ENCODE measurements at regions not wholly inside any gene's neighbourhood (a gene's known extent, or its start where the extent isn't known, plus 50 kb on each side); places are given as distances from the start of the nearest gene placed in this dataset.

- H3K4me3 ChIP-seq (replicated peaks in 1 of 2; ENCODE audit: low read depth in 1 of 2, low read length in 2 of 2): no peak overlapping the region
- no peak overlapping the region for H3K27ac ChIP-seq (ENCODE audit: low read depth, low read length)
- no peak overlapping the region for H3K4me2 ChIP-seq (ENCODE audit: low read length)
- RAD21 ChIA-PET (ENCODE audit: low non-redundant PET in 1 of 2, low total read pairs in 2 of 2, uncharacterized antibody in 2 of 2, unreplicated experiment in 2 of 2): no interaction called here
- H3K4me1 ChIP-seq (ENCODE audit: control insufficient read depth in 1 of 2, insufficient read depth in 2 of 2, low read length in 2 of 2): no peaks in the 10 kb centered on the region
- no peaks in the 10 kb centered on the region for H3K9me3 ChIP-seq (ENCODE audit: control insufficient read depth in 1 of 2, insufficient read depth in 1 of 2, low read depth in 1 of 2, low read length in 2 of 2)
- CTCF ChIA-PET: no interaction called here
- H2AFZ ChIP-seq (ENCODE audit: low read depth, low read length, poor library complexity, severe bottlenecking): no peak overlapping the region
- no peak for TF ChIP-seq YY1 (IDR thresholded peaks at IDR 0.05; ENCODE audit: extremely low read depth, insufficient replicate concordance, low read depth, low read length)
- TF ChIP-seq JUND (IDR thresholded peaks at IDR 0.05): no peak
- no peak for TF ChIP-seq CEBPB (IDR thresholded peaks at IDR 0.05; ENCODE audit: low read depth)
- no peak for TF ChIP-seq CBX3 (IDR thresholded peaks at IDR 0.05; ENCODE audit: low read depth)
- no peak for TF ChIP-seq ATF3 (IDR thresholded peaks at IDR 0.05)
- no peak for TF ChIP-seq EZH2phosphoT487 (IDR thresholded peaks at IDR 0.05; ENCODE audit: borderline replicate concordance)
- no peak for TF ChIP-seq SRF (IDR thresholded peaks at IDR 0.05; ENCODE audit: low read depth)
- TF ChIP-seq EGR1 (IDR thresholded peaks at IDR 0.05; ENCODE audit: low read depth): no peak
- TF ChIP-seq POLR2AphosphoS5 (IDR thresholded peaks at IDR 0.05; ENCODE audit: low read depth, low read length): no peak
- TF ChIP-seq ZFX (IDR thresholded peaks at IDR 0.05): no peak
- no peak for TF ChIP-seq POLR2A (IDR thresholded peaks at IDR 0.05; ENCODE audit: borderline replicate concordance, extremely low read depth, insufficient read depth, insufficient read length)
- TF ChIP-seq ELF1 (IDR thresholded peaks at IDR 0.05; ENCODE audit: borderline replicate concordance, low read depth): no peak
- TF ChIP-seq SIN3A (IDR thresholded peaks at IDR 0.05; ENCODE audit: low read depth): no peak
- TF ChIP-seq MAX (IDR thresholded peaks at IDR 0.05): no peak
- TF ChIP-seq, protein P1, sequence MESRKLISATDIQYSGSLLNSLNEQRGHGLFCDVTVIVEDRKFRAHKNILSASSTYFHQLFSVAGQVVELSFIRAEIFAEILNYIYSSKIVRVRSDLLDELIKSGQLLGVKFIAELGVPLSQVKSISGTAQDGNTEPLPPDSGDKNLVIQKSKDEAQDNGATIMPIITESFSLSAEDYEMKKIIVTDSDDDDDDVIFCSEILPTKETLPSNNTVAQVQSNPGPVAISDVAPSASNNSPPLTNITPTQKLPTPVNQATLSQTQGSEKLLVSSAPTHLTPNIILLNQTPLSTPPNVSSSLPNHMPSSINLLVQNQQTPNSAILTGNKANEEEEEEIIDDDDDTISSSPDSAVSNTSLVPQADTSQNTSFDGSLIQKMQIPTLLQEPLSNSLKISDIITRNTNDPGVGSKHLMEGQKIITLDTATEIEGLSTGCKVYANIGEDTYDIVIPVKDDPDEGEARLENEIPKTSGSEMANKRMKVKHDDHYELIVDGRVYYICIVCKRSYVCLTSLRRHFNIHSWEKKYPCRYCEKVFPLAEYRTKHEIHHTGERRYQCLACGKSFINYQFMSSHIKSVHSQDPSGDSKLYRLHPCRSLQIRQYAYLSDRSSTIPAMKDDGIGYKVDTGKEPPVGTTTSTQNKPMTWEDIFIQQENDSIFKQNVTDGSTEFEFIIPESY (IDR thresholded peaks at IDR 0.05; ENCODE audit: extremely low read depth, insufficient replicate concordance, low read length): no peak
- no peak for TF ChIP-seq RAD21 (IDR thresholded peaks at IDR 0.05; ENCODE audit: low read depth)
- no peak for TF ChIP-seq SP1 (IDR thresholded peaks at IDR 0.05; ENCODE audit: low read depth)
- no peaks in the 10 kb centered on the region for H3K27me3 ChIP-seq (ENCODE audit: insufficient read depth, low read length)
- DNase-seq (ENCODE audit: low read depth, low spot score): no peak
- ATAC-seq: no peak
- intact Hi-C loops (cut with micrococcal nuclease): no loop called here
- no peaks in the 10 kb centered on the region for H3K79me2 ChIP-seq (ENCODE audit: insufficient read depth, low read length)
- no peaks in the 10 kb centered on the region for H3K9me2 ChIP-seq (ENCODE audit: insufficient read depth)
- POLR2A ChIA-PET: no interaction called here
- H3K9ac ChIP-seq (ENCODE audit: low read length): no peak overlapping the region
- BruUV-seq (replicated peaks): no TSS peak
- H4K20me1 ChIP-seq (ENCODE audit: insufficient read depth): no peaks in the 10 kb centered on the region
- H3K36me3 ChIP-seq (ENCODE audit: control insufficient read depth in 1 of 2, insufficient read depth in 2 of 2, low read length in 2 of 2): no peaks in the 10 kb centered on the region
Observed at GRCh38 chr11:105492010-105492409, 117.9 kb upstream of the GRIA4 start.

All from HCT116 (cell line).